Stimulated activated CD4-positive, alpha-beta T cell treated with anti-CD3 and anti-CD28 coated beads, Interleukin-12 subunit alpha, Interleukin-12 subunit beta, amount 100 ng/mL, for 48 hours (primary cell): ENCODE measurements at regions not wholly inside any gene's neighbourhood (a gene's known extent, or its start where the extent isn't known, plus 50 kb on each side); places are given as distances from the start of the nearest gene placed in this dataset.

Experiments used
- DNase-seq, 3 donors: peaks; one replicate each; pipeline ENCODE4 v3.0.0-alpha.2; 2020; ENCODE audit warnings: low read depth in 2 of 3, low spot score in 1 of 3

DNA sequence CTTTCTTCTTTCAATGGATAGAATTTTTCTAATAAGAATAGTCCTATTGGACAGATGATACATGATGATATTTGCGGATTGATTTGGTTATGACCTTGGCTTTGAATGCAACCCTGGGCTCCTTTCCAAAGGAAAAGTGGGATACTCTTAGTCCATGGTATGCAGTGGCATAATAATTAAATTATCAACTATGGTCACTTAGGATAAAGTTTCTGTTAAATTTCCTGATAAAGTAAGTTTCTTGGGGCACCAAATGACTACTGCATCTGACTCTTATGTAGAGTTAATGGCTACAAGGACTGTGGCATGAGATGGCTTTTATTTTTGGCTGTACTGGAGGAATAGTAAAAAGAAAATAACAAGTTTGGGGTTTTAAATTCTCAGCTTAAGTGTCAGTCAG is 126.7 kb downstream of the QPCT start:
- DNase-seq = no peak

DNA sequence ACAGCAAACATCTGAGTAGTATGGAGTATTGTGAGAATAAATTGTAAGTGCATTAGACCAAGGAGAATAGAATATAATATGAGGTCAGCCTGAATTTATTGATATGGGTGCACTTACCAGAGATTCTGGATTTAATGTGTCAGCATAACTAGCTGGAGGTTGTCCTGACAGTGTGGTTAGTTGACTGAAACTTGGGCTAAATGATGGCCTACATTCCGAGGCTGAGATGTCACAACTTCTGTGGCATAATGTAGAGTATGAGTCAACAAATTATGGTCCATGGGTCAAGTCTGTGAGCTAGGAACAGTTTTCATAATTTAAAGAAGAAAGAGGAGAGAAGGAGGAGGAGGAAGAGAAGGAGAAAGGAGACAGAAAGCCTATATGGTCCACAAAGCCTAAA is 127.6 kb downstream of the QPCT start:
- no peak for DNase-seq

DNA sequence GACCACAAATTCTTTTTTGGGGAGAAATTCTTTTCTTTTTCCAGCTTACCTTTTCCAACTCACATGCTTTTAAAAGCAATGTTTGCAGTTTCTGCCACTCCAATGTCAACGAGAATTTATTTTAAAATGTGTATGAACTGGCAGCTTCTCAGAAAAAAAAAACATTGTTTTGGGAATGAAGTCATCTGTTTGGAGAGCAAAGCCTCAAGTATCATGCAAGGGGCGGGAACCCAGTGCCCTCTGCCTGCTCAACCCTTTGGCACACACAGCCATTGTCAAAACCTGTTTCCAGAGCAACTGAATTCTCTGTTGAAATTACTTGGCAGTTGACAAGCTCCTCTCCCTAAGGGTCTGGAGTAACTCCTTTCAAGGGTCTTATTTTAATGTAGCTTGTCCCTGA is 128.5 kb downstream of the QPCT start:
- no peak for DNase-seq

GRCh38 chr2:37476411-37476810 is 132.0 kb downstream of the QPCT start:
- no peak for DNase-seq

DNA sequence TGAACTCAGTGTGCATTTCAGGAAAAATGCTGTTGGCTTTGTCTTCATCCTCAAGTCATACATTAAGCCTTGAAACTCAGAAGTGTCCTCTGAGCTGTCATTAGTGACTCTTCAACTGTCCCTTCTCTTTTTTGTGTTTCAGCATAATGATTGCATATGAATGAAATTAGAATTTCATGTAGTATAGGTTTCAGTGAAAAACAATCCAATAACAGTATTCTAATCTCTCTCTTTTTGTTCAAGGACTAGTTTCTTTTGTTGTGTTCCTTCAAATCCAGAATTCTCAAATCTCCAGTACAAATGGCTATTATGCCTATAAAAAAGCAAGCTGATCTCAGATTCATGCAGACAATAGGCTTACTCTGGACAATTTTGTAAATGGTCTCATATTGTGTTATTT is 133.5 kb downstream of the QPCT start:
- DNase-seq = no peak

DNA sequence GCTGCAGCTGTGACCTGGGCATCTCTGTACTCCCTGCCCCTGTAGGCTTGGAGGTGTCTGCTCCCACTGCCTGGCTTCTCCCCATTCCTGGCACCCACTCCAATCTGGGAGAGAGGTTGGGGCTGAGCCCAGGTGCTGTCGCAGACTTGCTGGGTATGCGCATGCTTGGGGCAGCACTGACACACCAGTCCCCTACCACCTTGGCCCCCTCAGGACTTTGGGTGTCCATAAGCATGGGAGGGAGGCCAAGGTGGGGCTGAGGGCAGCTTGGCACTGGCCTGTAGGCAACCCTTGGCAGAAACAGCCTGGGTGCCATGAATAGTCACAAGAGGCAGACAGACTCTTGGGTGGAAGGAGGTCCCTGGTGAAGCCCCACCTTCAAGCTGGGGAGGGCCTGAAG is 136.8 kb downstream of the QPCT start:
- DNase-seq = no peak

- no peak for DNase-seq
These were observed 144.6 kb downstream of the QPCT start for GRCh38 chr2:37489041-37489456.

GRCh38 chr2:37489536-37489935 is 145.1 kb downstream of the QPCT start:
- no peak for DNase-seq

DNA sequence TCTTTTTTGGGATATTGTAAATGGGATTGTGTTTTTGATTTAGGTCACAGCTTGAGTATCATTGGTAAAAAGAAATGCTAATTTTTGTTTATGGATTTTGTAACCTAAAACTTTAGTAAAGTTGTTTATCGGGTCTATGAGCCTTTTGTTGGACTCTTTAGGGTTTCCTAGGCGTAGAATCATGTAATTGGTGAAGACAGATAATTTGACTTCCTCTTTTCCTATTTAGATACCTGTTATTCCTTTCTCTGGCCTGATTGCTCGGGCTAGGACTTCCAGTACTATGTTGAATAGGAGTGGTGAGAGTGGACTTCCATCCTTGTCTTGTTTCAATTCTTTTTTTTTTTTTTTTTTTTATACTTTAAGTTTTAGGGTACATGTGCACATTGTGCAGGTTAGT is 149.0 kb downstream of the QPCT start:
- DNase-seq = no peak

- no peak for DNase-seq
These were observed 154.7 kb downstream of the QPCT start for GRCh38 chr2:37499113-37499512.

DNA sequence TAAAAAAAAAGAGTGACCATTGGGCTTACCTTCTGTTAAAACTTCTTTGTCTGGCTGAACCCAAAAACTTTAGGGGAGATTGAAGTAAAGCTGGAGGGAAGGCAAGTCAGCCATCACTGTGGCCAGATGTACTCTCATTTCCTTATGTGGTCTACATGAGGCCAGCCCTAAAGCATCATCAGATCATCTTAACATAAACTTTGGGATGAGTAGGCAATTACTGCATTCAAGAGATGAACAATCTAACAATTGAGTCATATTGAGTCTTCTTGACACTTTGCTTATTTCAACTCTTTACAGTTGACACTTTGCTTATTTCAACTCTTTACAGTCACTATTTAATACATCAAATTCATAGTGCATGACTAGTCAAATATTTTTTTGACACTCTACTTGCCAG is 155.6 kb downstream of the QPCT start:
- peak in 1 of 3 donors; percentile 2 for DNase-seq

DNA sequence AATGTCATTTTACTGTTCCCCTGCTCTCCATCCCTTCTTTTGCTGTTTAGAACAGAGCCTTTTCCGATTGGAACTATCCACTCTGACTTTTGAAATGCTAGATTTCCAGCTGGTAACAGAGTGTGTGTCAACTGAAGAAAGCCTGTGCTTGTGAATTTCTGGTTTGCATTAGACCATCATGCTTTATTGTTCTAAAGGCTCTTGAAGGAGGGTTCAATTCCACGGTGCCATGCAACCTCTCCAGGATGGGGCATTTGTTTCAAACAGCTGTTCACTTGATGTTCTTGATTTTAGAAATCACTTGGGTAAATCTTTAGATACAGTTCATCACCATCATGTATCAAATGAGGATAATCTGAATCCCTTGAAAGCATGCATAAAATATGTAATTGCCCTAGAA is 156.7 kb downstream of the QPCT start:
- no peak for DNase-seq

- no peak for DNase-seq
These were observed 162.1 kb downstream of the QPCT start for GRCh38 chr2:37506407-37507050.

- DNase-seq = no peak
These were observed 162.6 kb downstream of the QPCT start for GRCh38 chr2:37507051-37507410.

GRCh38 chr2:37507703-37508102 is 163.3 kb downstream of the QPCT start:
- no peak for DNase-seq

DNA sequence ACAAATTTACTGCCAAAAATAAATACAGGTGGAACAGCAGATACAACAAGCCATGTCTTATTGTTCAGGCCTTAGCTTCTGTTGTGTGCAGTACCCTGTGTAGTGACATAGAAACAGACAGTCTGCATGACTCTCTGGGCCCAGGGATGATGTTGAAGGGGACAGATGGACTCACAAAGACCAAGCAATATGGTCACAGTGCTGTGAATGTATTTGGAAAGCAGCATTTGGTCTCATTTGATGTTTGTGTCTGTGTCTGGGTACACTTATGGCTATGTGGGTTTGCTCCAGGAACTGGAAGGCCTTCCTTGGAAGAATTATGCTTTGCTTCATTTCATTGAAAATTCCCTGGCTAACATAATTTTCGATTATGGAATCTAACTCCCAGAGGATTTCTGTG is 158.5 kb downstream of the CDC42EP3 start:
- no peak for DNase-seq

DNA sequence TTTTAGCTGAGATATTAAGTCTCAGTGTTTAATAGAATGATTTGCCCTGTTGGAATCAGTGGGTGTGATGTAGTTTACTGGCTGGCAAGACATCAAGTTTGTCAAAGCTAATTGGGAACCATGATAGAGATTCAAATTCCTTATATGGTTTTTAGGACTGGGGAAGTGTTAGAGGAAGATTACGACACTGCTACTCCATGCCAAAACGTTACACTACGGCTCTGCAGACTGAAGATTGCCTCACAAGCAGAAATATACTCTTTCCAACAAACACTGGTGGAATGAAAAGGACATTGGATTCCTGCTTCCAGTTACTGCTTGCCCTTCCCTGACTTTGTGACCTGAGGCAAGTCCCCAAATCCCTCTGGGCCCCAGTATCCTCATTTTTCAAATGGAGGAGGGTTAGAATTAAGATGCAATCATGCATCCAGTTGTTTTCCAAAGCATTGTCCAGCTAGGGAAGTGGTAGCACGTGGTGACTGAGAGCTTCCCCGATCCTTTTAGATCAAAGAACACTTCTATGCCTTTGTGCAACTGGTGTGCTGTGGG is 147.6 kb downstream of the CDC42EP3 start:
- DNase-seq = no peak

GRCh38 chr2:37526323-37526722 is 145.1 kb downstream of the CDC42EP3 start:
- no peak for DNase-seq

DNA sequence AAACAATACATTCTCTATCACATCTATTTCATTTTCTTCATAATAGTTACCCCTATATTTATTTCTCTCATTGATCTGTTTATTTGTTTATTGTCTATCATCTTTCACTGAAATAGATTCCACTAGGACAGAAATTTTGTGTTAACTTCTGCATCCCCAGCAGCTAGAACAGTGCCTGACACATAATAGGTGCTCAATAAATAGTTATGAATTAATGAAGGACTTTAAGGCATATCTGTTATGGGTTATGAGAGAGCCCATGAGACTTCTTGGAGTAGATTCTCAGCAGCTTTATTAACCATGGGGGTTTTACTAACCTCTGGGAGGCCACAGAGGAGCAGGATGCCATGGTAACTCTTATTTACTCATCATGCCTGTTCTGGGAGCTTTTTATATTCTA is 144.6 kb downstream of the CDC42EP3 start:
- DNase-seq = no peak

GRCh38 chr2:37527361-37527760 is 144.1 kb downstream of the CDC42EP3 start:
- DNase-seq = no peak

- no peak for DNase-seq
These were observed 141.5 kb downstream of the CDC42EP3 start for GRCh38 chr2:37529830-37530415.

GRCh38 chr2:37532503-37532902 is 138.9 kb downstream of the CDC42EP3 start:
- DNase-seq = no peak

DNA sequence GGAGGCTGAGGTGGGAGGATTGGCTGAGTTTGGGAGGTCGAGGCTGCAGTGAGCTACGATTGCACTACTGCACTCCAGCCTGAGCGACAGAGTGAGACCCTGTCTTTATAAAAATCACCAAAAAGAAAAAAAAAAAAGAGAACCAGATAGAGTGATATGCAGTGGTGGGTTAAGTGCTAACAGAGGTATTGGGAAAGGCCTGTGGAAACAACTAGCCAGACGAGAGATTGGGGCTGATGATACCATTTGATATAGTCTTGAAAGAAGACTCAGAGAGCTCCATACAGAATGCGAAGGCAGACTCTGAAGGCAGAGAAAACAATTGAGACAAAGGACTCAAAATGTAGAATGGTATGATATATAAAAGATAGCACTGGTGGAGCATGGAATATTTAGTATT is 134.1 kb downstream of the CDC42EP3 start:
- no peak for DNase-seq
